ENCODE measurements at regions not wholly inside any gene's neighbourhood (a gene's known extent, or its start where the extent isn't known, plus 50 kb on each side); places are given as distances from the start of the nearest gene placed in this dataset.

DNA sequence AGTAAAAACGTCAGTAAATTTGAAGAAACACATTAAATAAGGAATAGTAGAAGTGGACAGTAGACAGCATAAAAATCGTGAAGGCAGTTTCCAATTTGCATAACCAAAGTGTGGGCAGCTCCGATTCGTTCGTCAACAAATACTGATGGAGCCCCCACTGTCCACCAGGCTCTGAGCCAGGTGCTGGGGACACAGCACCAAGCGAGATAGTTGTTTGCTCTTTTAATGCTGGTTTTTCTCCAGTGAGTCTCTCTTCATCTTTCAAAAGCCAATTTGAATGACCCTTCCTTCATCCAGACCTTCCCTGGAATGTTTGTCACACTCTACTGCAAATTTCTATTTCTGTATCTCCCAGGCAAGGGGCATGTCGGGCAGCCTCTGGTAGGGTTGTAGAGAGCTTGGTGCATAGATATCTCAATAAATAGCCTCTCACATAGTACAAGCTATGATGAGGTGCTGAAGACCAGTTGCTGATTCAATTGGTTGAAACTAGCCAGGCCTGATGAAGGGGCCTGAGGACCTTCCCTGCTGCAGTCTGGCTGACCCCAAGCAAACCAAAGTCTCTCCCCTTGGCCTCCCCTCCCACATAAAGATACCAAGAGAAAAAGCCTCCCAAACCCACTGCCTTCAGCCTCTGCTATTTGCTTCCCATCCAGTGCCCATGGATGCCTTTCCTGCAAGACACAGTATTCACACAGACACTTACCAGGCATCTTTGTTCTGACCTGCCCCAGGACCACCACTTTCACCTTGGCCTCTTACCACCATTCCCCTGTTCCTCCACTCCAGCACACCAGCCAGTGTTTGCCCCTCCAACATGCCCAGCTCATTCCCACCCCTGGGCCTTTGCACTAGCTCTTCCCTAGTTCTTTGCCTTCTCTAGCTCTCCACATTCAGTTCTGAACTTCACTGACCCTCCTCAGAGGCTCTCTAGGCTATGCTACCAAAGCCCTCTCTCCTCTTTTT is 125.2 kb downstream of the CEBPB start:
- no peaks in the 10 kb centered on the region for H3K36me3 ChIP-seq
- H3K4me3 ChIP-seq = no peak overlapping the region
- H3K4me1 ChIP-seq = peaks cover 26 to 40% (median 36%) of the 10 kb centered on the region in 4 donors
- DNase-seq (ENCODE audit: extremely low spot score) = no peak
- intact Hi-C loops (cut with DNase I) = no loop called here
- WGBS = 76% methylated on average over 7 of the region's 7 CpGs
- no peaks in the 10 kb centered on the region for H3K9me3 ChIP-seq
- H3K27me3 ChIP-seq = no peaks in the 10 kb centered on the region
- TF ChIP-seq EP300 (IDR thresholded peaks at IDR 0.05) = no peak
- no peak for TF ChIP-seq POLR2A (IDR thresholded peaks at IDR 0.05; ENCODE audit: low read depth)
- no peak for TF ChIP-seq POLR2AphosphoS5 (IDR thresholded peaks at IDR 0.05)
- no peak for TF ChIP-seq CTCF (IDR thresholded peaks at IDR 0.05)
- no peak overlapping the region for H3K27ac ChIP-seq (replicated peaks in 1 of 4)

GRCh38 chr20:50317116-50317515 is 126.5 kb downstream of the CEBPB start:
- Histone ChIP-seq H3K4me3 (no peak overlapping the region), H3K4me1 (peaks cover 37 to 40% (median 39%) of the 10 kb centered on the region in 4 donors), H3K36me3 (no peaks in the 10 kb centered on the region), H3K27ac (replicated peaks in 1 of 4) (no peak overlapping the region), H3K27me3 (no peaks in the 10 kb centered on the region), H3K9me3 (no peaks in the 10 kb centered on the region)
- TF ChIP-seq EP300 (IDR thresholded peaks at IDR 0.05) = no peak
- no peak for TF ChIP-seq CTCF (IDR thresholded peaks at IDR 0.05)
- no peak for TF ChIP-seq POLR2AphosphoS5 (IDR thresholded peaks at IDR 0.05)
- TF ChIP-seq POLR2A (IDR thresholded peaks at IDR 0.05; ENCODE audit: low read depth) = no peak
- 81% methylated on average over 7 of the region's 7 CpGs for WGBS
- no peak for DNase-seq (ENCODE audit: extremely low spot score)
- intact Hi-C loops (cut with DNase I) = no loop called here

DNA sequence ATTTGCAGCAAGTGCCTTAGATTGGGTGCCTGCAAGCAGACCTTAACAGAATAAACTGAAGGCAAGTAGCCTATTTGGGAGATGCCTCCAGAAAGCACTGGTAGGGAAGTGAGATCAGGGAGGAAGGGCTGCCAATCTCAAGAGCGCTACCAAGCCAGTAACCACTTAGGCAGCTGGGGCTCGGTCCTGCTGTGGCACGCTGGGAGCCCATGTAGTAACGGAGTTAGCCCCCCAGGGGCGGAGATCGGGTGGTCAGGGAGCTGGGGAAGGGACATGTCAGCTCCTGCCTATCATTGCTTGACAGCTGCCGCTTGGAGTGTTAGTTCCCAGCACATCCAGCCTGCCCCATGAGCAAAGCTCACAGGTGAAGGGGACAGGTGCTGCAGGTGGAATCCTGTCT is 127.0 kb downstream of the CEBPB start:
- H3K4me1 ChIP-seq = peaks cover 33 to 40% (median 37%) of the 10 kb centered on the region in 4 donors
- no peaks in the 10 kb centered on the region for H3K9me3 ChIP-seq
- no peak for TF ChIP-seq EP300 (IDR thresholded peaks at IDR 0.05)
- TF ChIP-seq POLR2A (IDR thresholded peaks at IDR 0.05; ENCODE audit: low read depth) = no peak
- TF ChIP-seq POLR2AphosphoS5 (IDR thresholded peaks at IDR 0.05) = no peak
- TF ChIP-seq CTCF (IDR thresholded peaks at IDR 0.05) = no peak
- no peak overlapping the region for H3K4me3 ChIP-seq
- no peak for DNase-seq (ENCODE audit: extremely low spot score)
- no peak overlapping the region for H3K27ac ChIP-seq (replicated peaks in 1 of 4)
- H3K27me3 ChIP-seq = no peaks in the 10 kb centered on the region
- intact Hi-C loops (cut with DNase I) = no loop called here
- WGBS = 91% methylated on average over 7 of the region's 7 CpGs
- H3K36me3 ChIP-seq = no peaks in the 10 kb centered on the region

- Histone ChIP-seq H3K9me3 (no peaks in the 10 kb centered on the region), H3K4me3 (no peak overlapping the region), H3K36me3 (no peaks in the 10 kb centered on the region), H3K4me1 (peaks cover 24 to 30% (median 27%) of the 10 kb centered on the region in 4 donors), H3K27me3 (no peaks in the 10 kb centered on the region), H3K27ac (replicated peaks in 1 of 4) (no peak overlapping the region)
- no peak for DNase-seq (ENCODE audit: extremely low spot score)
- WGBS = 88% methylated on average over 8 of the region's 8 CpGs
- no peak for TF ChIP-seq POLR2AphosphoS5 (IDR thresholded peaks at IDR 0.05)
- no peak for TF ChIP-seq CTCF (IDR thresholded peaks at IDR 0.05)
- no peak for TF ChIP-seq EP300 (IDR thresholded peaks at IDR 0.05)
- no peak for TF ChIP-seq POLR2A (IDR thresholded peaks at IDR 0.05; ENCODE audit: low read depth)
- intact Hi-C loops (cut with DNase I) = no loop called here
These were observed 128.1 kb downstream of the CEBPB start for GRCh38 chr20:50318710-50319109.

Data from esophagus muscularis mucosa (tissue), 4 donors.